CD4-positive, alpha-beta T cell (primary cell): ENCODE measurements at regions not wholly inside any gene's neighbourhood (a gene's known extent, or its start where the extent isn't known, plus 50 kb on each side); places are given as distances from the start of the nearest gene placed in this dataset.

Experiments
- ATAC-seq: fragments of 200-7000 bp; cut with Tn5 transposase; one replicate; pipeline ENCODE4 v1.10.0; 2022; ENCODE audit warnings: mild to moderate bottlenecking; ENCODE audit not compliant: poor library complexity
- CTCF ChIA-PET: fragments of 350-600 bp; sonication (Branson Sonifier 250); formaldehyde crosslinking; loops from one replicate; lab custom pipeline; 2021; ENCODE audit warnings: antibody characterized with exemption, inconsistent platforms; lab: Charles Lee
- POLR2A ChIA-PET: fragments of 350-600 bp; sonication (Branson Sonifier 250); formaldehyde crosslinking; loops from one replicate; lab custom pipeline; 2021; ENCODE audit warnings: antibody characterized with exemption, inconsistent platforms; lab: Charles Lee
- DNase-seq, 14 experiments: peaks; one replicate each; pipeline ENCODE4 v3.0.0-alpha.2; 2013 to 2020; ENCODE audit warnings: mixed read lengths in 2 of 14
- H3K27ac ChIP-seq, 2 donors: one replicate each; pipeline versions ENCODE4 v1.5.1 to v1.7.0; 2013; ENCODE audit warnings: low read length in 2 of 2, low read depth in 1 of 2, mild to moderate bottlenecking in 1 of 2
- H3K27me3 ChIP-seq, 2 experiments: 1 replicate in 1 of 2; 2 replicates in 1 of 2; pipeline versions ENCODE4 v1.6.1 to v1.7.0; 2013; ENCODE audit warnings: low read length in 2 of 2, control low read depth in 1 of 2, mild to moderate bottlenecking in 1 of 2, moderate library complexity in 1 of 2; ENCODE audit not compliant: insufficient read depth in 2 of 2, control insufficient read depth in 1 of 2
- H3K36me3 ChIP-seq: one replicate; pipeline ENCODE4 v1.6.1; 2013; ENCODE audit warnings: low read length, control low read depth; ENCODE audit not compliant: insufficient read depth
- H3K4me1 ChIP-seq: one replicate; pipeline ENCODE4 v1.6.1; 2013; ENCODE audit warnings: low read length, control low read depth; ENCODE audit not compliant: insufficient read depth
- H3K4me3 ChIP-seq: one replicate; pipeline ENCODE4 v1.5.1; 2013; ENCODE audit warnings: mild to moderate bottlenecking, low read length, moderate library complexity
- H3K9me3 ChIP-seq, 2 experiments: 1 replicate in 1 of 2; 2 replicates in 1 of 2; pipeline versions ENCODE4 v1.6.1 to v1.7.0; 2013; ENCODE audit warnings: low read length in 2 of 2, mild to moderate bottlenecking in 2 of 2, control low read depth in 1 of 2, moderate library complexity in 1 of 2; ENCODE audit not compliant: control insufficient read depth in 1 of 2, insufficient read depth in 1 of 2
- H3K27ac Mint-ChIP-seq: one replicate; pipeline ENCODE4 v1.8.0; 2020; ENCODE audit warnings: mixed read lengths
- H3K27me3 Mint-ChIP-seq: one replicate; pipeline ENCODE4 v1.8.0; 2021; ENCODE audit warnings: mixed read lengths
- H3K36me3 Mint-ChIP-seq: one replicate; pipeline ENCODE4 v1.8.0; 2021; ENCODE audit warnings: low read depth, mixed read lengths
- H3K4me1 Mint-ChIP-seq: one replicate; pipeline ENCODE4 v1.8.0; 2021; ENCODE audit warnings: low read depth, mixed read lengths
- H3K4me3 Mint-ChIP-seq: one replicate; pipeline ENCODE4 v1.8.0; 2020; ENCODE audit warnings: mild to moderate bottlenecking, mixed read lengths
- H3K9me3 Mint-ChIP-seq: one replicate; pipeline ENCODE4 v1.8.0; 2020; ENCODE audit warnings: mixed read lengths
- intact Hi-C, 2 experiments: fragments of 100-400 bp; cut with DNase I in 1 of 2; cut with micrococcal nuclease in 1 of 2; formaldehyde crosslinking; loops; one replicate each; pipeline versions ENCODE4 v1.15.1 to v1.9.0; 2023 to 2025; cut with DNase I, micrococcal nuclease
- TF ChIP-seq, protein P1 (sequence below): fragments of 200-600 bp; IDR thresholded peaks from one replicate; pipeline ENCODE4 v1.8.0; 2022; ENCODE audit warnings: antibody characterized with exemption, mild to moderate bottlenecking

DNA sequence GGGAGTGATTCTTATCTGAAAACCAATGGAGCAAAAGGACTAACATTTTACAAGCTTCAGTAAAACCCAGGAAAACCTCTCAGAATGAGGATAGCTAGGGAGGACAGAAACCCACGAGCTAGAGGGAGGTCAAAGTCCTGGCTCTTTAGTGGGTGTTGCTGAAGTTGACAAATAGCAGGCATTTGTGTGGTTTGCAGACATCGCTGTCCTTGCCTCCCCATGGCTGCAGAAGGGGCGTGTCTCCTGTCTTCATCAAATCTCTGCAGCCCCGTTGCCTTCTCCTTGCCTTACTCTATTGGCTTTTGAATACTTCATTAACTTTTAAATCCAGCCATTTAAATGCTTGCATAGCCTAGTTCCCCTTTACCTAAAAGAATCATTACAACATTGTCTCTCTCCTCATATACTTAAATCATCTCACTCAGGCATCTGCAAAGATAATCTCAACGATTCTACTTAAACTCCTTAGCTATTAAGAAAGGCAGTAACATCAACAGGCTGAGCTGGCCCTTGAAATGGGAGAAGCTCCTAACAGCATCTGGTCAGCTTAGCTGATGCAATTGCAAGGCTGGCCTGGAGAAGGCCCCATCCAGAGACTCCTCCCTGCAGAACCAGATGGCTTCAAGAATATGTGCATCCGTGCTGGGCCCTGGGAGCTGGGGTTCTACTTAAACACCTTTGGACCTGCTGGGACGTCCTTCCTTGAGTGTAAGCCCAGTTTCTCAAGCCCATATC is 152.8 kb upstream of the TAS2R1 start:
- ChIA-PET POLR2A (no interaction called here), CTCF (no interaction called here)
- Mint-ChIP-seq H3K4me1 (no peaks in the 10 kb centered on the region), H3K27ac (no peak overlapping the region), H3K4me3 (no peak overlapping the region), H3K9me3 (peaks cover 12% of the 10 kb centered on the region), H3K36me3 (no peaks in the 10 kb centered on the region), H3K27me3 (no peaks in the 10 kb centered on the region)
- H3K4me1 ChIP-seq = no peaks in the 10 kb centered on the region
- H3K9me3 ChIP-seq = peaks cover 0 to 17% of the 10 kb centered on the region in 2 experiments
- ATAC-seq (no peak), DNase-seq (no peak)
- H3K27me3 ChIP-seq = no peaks in the 10 kb centered on the region
- no peak overlapping the region for H3K4me3 ChIP-seq
- intact Hi-C loops = no loop called here
- H3K27ac ChIP-seq = no peak overlapping the region
- TF ChIP-seq, protein P1, sequence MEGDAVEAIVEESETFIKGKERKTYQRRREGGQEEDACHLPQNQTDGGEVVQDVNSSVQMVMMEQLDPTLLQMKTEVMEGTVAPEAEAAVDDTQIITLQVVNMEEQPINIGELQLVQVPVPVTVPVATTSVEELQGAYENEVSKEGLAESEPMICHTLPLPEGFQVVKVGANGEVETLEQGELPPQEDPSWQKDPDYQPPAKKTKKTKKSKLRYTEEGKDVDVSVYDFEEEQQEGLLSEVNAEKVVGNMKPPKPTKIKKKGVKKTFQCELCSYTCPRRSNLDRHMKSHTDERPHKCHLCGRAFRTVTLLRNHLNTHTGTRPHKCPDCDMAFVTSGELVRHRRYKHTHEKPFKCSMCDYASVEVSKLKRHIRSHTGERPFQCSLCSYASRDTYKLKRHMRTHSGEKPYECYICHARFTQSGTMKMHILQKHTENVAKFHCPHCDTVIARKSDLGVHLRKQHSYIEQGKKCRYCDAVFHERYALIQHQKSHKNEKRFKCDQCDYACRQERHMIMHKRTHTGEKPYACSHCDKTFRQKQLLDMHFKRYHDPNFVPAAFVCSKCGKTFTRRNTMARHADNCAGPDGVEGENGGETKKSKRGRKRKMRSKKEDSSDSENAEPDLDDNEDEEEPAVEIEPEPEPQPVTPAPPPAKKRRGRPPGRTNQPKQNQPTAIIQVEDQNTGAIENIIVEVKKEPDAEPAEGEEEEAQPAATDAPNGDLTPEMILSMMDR = no peak
- no peaks in the 10 kb centered on the region for H3K36me3 ChIP-seq

DNA sequence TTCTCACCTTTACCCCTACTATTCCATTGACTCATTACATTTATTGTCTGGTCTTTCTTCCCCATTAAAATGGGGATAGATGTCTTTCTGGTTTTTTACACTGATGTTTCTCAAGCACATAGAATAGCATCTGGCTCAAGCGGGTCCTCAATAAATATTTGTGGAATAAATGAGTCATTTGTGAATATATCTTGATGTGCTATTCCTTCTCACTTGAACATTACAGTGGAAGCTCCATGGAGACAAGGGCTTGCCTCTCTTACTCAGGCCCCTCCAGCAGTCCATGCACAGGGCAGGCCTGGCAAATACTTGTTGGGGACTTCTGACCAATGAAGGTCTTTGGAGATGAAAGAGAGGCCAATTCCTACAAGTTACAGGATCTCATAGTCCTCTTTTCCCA is 151.7 kb upstream of the TAS2R1 start:
- no peak overlapping the region for H3K27ac Mint-ChIP-seq
- no peak for ATAC-seq
- Histone ChIP-seq H3K9me3 (peaks cover 0 to 17% of the 10 kb centered on the region in 2 experiments), H3K4me1 (no peaks in the 10 kb centered on the region), H3K27me3 (no peaks in the 10 kb centered on the region), H3K36me3 (no peaks in the 10 kb centered on the region), H3K27ac (no peak overlapping the region), H3K4me3 (no peak overlapping the region)
- peaks cover 14% of the 10 kb centered on the region for H3K9me3 Mint-ChIP-seq
- no peaks in the 10 kb centered on the region for H3K27me3 Mint-ChIP-seq
- ChIA-PET POLR2A (no interaction called here), CTCF (no interaction called here)
- no peak overlapping the region for H3K4me3 Mint-ChIP-seq
- TF ChIP-seq, protein P1 = no peak
- intact Hi-C loops = no loop called here
- DNase-seq = no peak
- H3K36me3 Mint-ChIP-seq = no peaks in the 10 kb centered on the region
- no peaks in the 10 kb centered on the region for H3K4me1 Mint-ChIP-seq

DNA sequence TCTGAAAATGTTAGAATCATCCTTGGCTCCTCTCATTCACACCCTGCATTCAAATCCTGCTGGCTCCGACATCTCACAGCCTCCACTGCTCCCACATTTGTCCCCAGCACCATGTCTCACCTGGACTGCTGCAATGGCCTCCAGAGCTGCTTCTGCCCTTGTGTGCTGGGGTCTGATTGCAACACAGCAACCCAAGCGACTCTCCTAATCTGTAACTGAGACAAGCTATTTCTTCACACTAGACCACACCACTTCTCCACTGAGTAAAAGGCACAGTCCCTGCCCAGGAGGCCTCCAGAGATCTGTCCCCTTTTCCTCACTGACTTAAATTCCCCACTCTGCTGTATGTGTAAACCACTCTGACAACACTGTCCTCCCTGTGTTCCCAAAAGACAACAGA is 151.1 kb upstream of the TAS2R1 start:
- Histone ChIP-seq H3K4me3 (no peak overlapping the region), H3K27me3 (no peaks in the 10 kb centered on the region), H3K9me3 (peaks cover 0 to 17% of the 10 kb centered on the region in 2 experiments), H3K4me1 (no peaks in the 10 kb centered on the region), H3K27ac (no peak overlapping the region), H3K36me3 (no peaks in the 10 kb centered on the region)
- no peaks in the 10 kb centered on the region for H3K4me1 Mint-ChIP-seq
- ChIA-PET CTCF (no interaction called here), POLR2A (no interaction called here)
- no peak overlapping the region for H3K27ac Mint-ChIP-seq
- DNase-seq (no peak), ATAC-seq (no peak)
- H3K36me3 Mint-ChIP-seq = no peaks in the 10 kb centered on the region
- peaks cover 16% of the 10 kb centered on the region for H3K9me3 Mint-ChIP-seq
- H3K4me3 Mint-ChIP-seq = no peak overlapping the region
- intact Hi-C loops = no loop called here
- TF ChIP-seq, protein P1 = no peak
- no peaks in the 10 kb centered on the region for H3K27me3 Mint-ChIP-seq
